ENCODE measurements at regions not wholly inside any gene's neighbourhood (a gene's known extent, or its start where the extent isn't known, plus 50 kb on each side); places are given as distances from the start of the nearest gene placed in this dataset.

GRCh38 chr22:48422900-48423480 is 1404.7 kb downstream of the BRD1 start:
- H3K36me3 ChIP-seq (replicated peaks in 1 of 2): no peaks in the 10 kb centered on the region
- DNase-seq: no peak
- no peaks in the 10 kb centered on the region for H3K27me3 ChIP-seq
- TF ChIP-seq POLR2A (IDR thresholded peaks at IDR 0.05) (no peak), CTCF (IDR thresholded peaks at IDR 0.05) (no peak)
- intact Hi-C loops (cut with DNase I): no loop called here
- no peaks in the 10 kb centered on the region for H3K4me1 ChIP-seq (replicated peaks in 1 of 2)
- no peak overlapping the region for H3K27ac ChIP-seq
- H3K9me3 ChIP-seq (replicated peaks in 1 of 3): no peaks in the 10 kb centered on the region
- H3K4me3 ChIP-seq: no peak overlapping the region
- WGBS, 4 donors: 54 to 73% (median 64%) methylated on average over 4 to 7 of the region's 7 CpGs

GRCh38 chr22:48418831-48419230 is 1408.8 kb downstream of the BRD1 start:
- Histone ChIP-seq H3K27me3 (no peaks in the 10 kb centered on the region), H3K27ac (no peak overlapping the region), H3K9me3 (replicated peaks in 1 of 3) (no peaks in the 10 kb centered on the region), H3K4me3 (no peak overlapping the region), H3K36me3 (replicated peaks in 1 of 2) (no peaks in the 10 kb centered on the region), H3K4me1 (replicated peaks in 1 of 2) (no peaks in the 10 kb centered on the region)
- TF ChIP-seq POLR2A (IDR thresholded peaks at IDR 0.05) (no peak), CTCF (IDR thresholded peaks at IDR 0.05) (no peak)
- intact Hi-C loops (cut with DNase I): no loop called here
- DNase-seq: no peak
- 86 to 88% (median 87%) methylated on average over 10 of the region's 10 CpGs for WGBS, 4 donors

- WGBS, 4 donors: 75 to 77% (median 76%) methylated on average over 13 to 24 of the region's 24 CpGs
- DNase-seq: no peak
- TF ChIP-seq POLR2A (IDR thresholded peaks at IDR 0.05) (no peak), CTCF (IDR thresholded peaks at IDR 0.05) (no peak)
- H3K4me3 ChIP-seq: no peak overlapping the region
- H3K27ac ChIP-seq: no peak overlapping the region
- no peaks in the 10 kb centered on the region for H3K27me3 ChIP-seq
- no peaks in the 10 kb centered on the region for H3K36me3 ChIP-seq (replicated peaks in 1 of 2)
- no peaks in the 10 kb centered on the region for H3K4me1 ChIP-seq (replicated peaks in 1 of 2)
- intact Hi-C loops (cut with DNase I): no loop called here
- H3K9me3 ChIP-seq (replicated peaks in 1 of 3): no peaks in the 10 kb centered on the region
Measured at GRCh38 chr22:48417225-48418070, 1410.2 kb downstream of the BRD1 start.

GRCh38 chr22:48416396-48417224 is 1411.1 kb downstream of the BRD1 start:
- Histone ChIP-seq H3K4me3 (no peak overlapping the region), H3K36me3 (replicated peaks in 1 of 2) (no peaks in the 10 kb centered on the region), H3K27me3 (no peaks in the 10 kb centered on the region), H3K9me3 (replicated peaks in 1 of 3) (no peaks in the 10 kb centered on the region), H3K27ac (no peak overlapping the region), H3K4me1 (replicated peaks in 1 of 2) (no peaks in the 10 kb centered on the region)
- DNase-seq: no peak
- intact Hi-C loops (cut with DNase I): no loop called here
- 43 to 55% (median 49%) methylated on average over 15 to 16 of the region's 16 CpGs for WGBS, 4 donors
- TF ChIP-seq POLR2A (IDR thresholded peaks at IDR 0.05) (no peak), CTCF (IDR thresholded peaks at IDR 0.05) (no peak)

All from adrenal gland (tissue), 9 donors.